MCF 10A (cell line): ENCODE measurements at regions not wholly inside any gene's neighbourhood (a gene's known extent, or its start where the extent isn't known, plus 50 kb on each side); places are given as distances from the start of the nearest gene placed in this dataset.

ENCODE experiments used
- BruUV-seq: library from RNA; stranded (reverse); fragments of 400-500 nt; replicated peaks from 2 replicates; lab custom pipeline; 2021; lab: Mats Ljungman, UMichigan
- CTCF ChIA-PET: fragments of 300-600 bp; sonication (Branson Sonifier 250); formaldehyde crosslinking; extraction: SDS; loops from one replicate; lab custom pipeline; 2021; ENCODE audit warnings: antibody characterized with exemption, inconsistent platforms; lab: Yijun Ruan, JAX
- POLR2A ChIA-PET: fragments of 300-600, 350-650 bp; sonication (Branson Sonifier 250); formaldehyde crosslinking; extraction: SDS; loops from one replicate; lab custom pipeline; 2020; ENCODE audit warnings: antibody characterized with exemption, inconsistent platforms; lab: Yijun Ruan, JAX
- DNase-seq: peaks from one replicate; pipeline ENCODE4 v3.0.0-alpha.2; 2018; ENCODE audit not compliant: unreplicated experiment
- H3K27ac Mint-ChIP-seq: one replicate; pipeline ENCODE4 v1.8.0; 2022; ENCODE audit warnings: mild to moderate bottlenecking, low read depth, mixed read lengths; ENCODE audit not compliant: unreplicated experiment
- H3K27me3 Mint-ChIP-seq: one replicate; pipeline ENCODE4 v1.8.0; 2022; ENCODE audit warnings: mixed read lengths; ENCODE audit not compliant: insufficient read depth, unreplicated experiment
- H3K36me3 Mint-ChIP-seq: one replicate; pipeline ENCODE4 v1.8.0; 2022; ENCODE audit warnings: mild to moderate bottlenecking, moderate library complexity, mixed read lengths; ENCODE audit not compliant: insufficient read depth, unreplicated experiment
- H3K4me1 Mint-ChIP-seq: one replicate; pipeline ENCODE4 v1.8.0; 2022; ENCODE audit warnings: mixed read lengths; ENCODE audit not compliant: insufficient read depth, unreplicated experiment
- H3K4me3 Mint-ChIP-seq: one replicate; pipeline ENCODE4 v1.8.0; 2022; ENCODE audit warnings: mild to moderate bottlenecking, moderate library complexity, mixed read lengths; ENCODE audit not compliant: unreplicated experiment
- H3K9me3 Mint-ChIP-seq: one replicate; pipeline ENCODE4 v1.8.0; 2022; ENCODE audit warnings: mixed read lengths; ENCODE audit not compliant: unreplicated experiment
- CTCF ChIP-seq: fragments of 200-600 bp; IDR thresholded peaks from one replicate; pipeline ENCODE4 v1.8.0; 2022; ENCODE audit warnings: antibody characterized with exemption, mild to moderate bottlenecking; ENCODE audit not compliant: unreplicated experiment
- intact Hi-C: fragments of 100-400 bp; cut with micrococcal nuclease; formaldehyde crosslinking; loops from 2 replicates; pipeline ENCODE4 v1.14.1; 2022

GRCh38 chr17:56026915-56027314 lies 126.4 kb upstream of the ANKFN1 start:
- no peaks in the 10 kb centered on the region for H3K27me3 Mint-ChIP-seq
- DNase-seq: no peak
- H3K4me3 Mint-ChIP-seq: no peak overlapping the region
- no peak for TF ChIP-seq CTCF
- intact Hi-C loops: no loop called here
- no peaks in the 10 kb centered on the region for H3K36me3 Mint-ChIP-seq
- H3K27ac Mint-ChIP-seq: no peak overlapping the region
- BruUV-seq: no TSS peak
- POLR2A ChIA-PET: no interaction called here
- no peaks in the 10 kb centered on the region for H3K9me3 Mint-ChIP-seq
- CTCF ChIA-PET: no interaction called here
- no peaks in the 10 kb centered on the region for H3K4me1 Mint-ChIP-seq

- DNase-seq: no peak
- Mint-ChIP-seq H3K4me1 (no peaks in the 10 kb centered on the region), H3K27me3 (no peaks in the 10 kb centered on the region), H3K4me3 (no peak overlapping the region), H3K9me3 (no peaks in the 10 kb centered on the region), H3K27ac (no peak overlapping the region), H3K36me3 (no peaks in the 10 kb centered on the region)
- ChIA-PET CTCF (interaction anchor here (0.7 kb wide), 1 partner anchor 387 kb away, joined by 3 read pairs; no protein-coding TSS in a partner anchor), POLR2A (no interaction called here)
- TF ChIP-seq CTCF: no peak
- intact Hi-C loops: no loop called here
- no TSS peak for BruUV-seq
These were observed 124.4 kb upstream of the ANKFN1 start for GRCh38 chr17:56028837-56029236.

GRCh38 chr17:56030009-56030624 lies 123.2 kb upstream of the ANKFN1 start:
- no TSS peak for BruUV-seq
- H3K27ac Mint-ChIP-seq: no peak overlapping the region
- no peak for TF ChIP-seq CTCF
- ChIA-PET CTCF (no interaction called here), POLR2A (no interaction called here)
- H3K36me3 Mint-ChIP-seq: no peaks in the 10 kb centered on the region
- no peak for DNase-seq
- H3K4me1 Mint-ChIP-seq: no peaks in the 10 kb centered on the region
- no peaks in the 10 kb centered on the region for H3K9me3 Mint-ChIP-seq
- intact Hi-C loops: no loop called here
- no peak overlapping the region for H3K4me3 Mint-ChIP-seq
- H3K27me3 Mint-ChIP-seq: no peaks in the 10 kb centered on the region

GRCh38 chr17:56031636-56032035 lies 121.6 kb upstream of the ANKFN1 start:
- Mint-ChIP-seq H3K4me3 (no peak overlapping the region), H3K36me3 (no peaks in the 10 kb centered on the region), H3K27ac (no peak overlapping the region), H3K27me3 (no peaks in the 10 kb centered on the region), H3K4me1 (no peaks in the 10 kb centered on the region), H3K9me3 (no peaks in the 10 kb centered on the region)
- ChIA-PET CTCF (no interaction called here), POLR2A (no interaction called here)
- no TSS peak for BruUV-seq
- no peak for DNase-seq
- intact Hi-C loops: no loop called here
- no peak for TF ChIP-seq CTCF
